HEK293T (cell line): ENCODE measurements at regions not wholly inside any gene's neighbourhood (a gene's known extent, or its start where the extent isn't known, plus 50 kb on each side); places are given as distances from the start of the nearest gene placed in this dataset.
"Not testable (repeated sequence)": the region's sequence is repeated elsewhere in the genome, so short reads cannot be mapped to it uniquely, and the experiment has no call there.

ENCODE experiments used
- ARNT ChIP-seq: fragments of 450-650 bp; IDR thresholded peaks from 2 replicates; pipeline ENCODE4 v1.6.1; 2017; ENCODE audit warnings: mild to moderate bottlenecking
- BHLHE40 ChIP-seq: fragments of 450-650 bp; IDR thresholded peaks from 2 replicates; pipeline ENCODE4 v1.6.1; 2016; ENCODE audit warnings: mild to moderate bottlenecking, moderate library complexity, borderline replicate concordance
- FOXA1 ChIP-seq: fragments of 450-650 bp; IDR thresholded peaks from 2 replicates; pipeline ENCODE4 v1.6.1; 2016; ENCODE audit warnings: mild to moderate bottlenecking
- FOXK2 ChIP-seq: fragments of 450-650 bp; IDR thresholded peaks from 2 replicates; pipeline ENCODE4 v1.6.1; 2016; ENCODE audit warnings: mild to moderate bottlenecking
- FOXM1 ChIP-seq: fragments of 450-650 bp; IDR thresholded peaks from 2 replicates; pipeline ENCODE4 v1.6.1; 2017; ENCODE audit warnings: mild to moderate bottlenecking, borderline replicate concordance
- SUZ12 ChIP-seq: fragments of 450-650 bp; IDR thresholded peaks from 2 replicates; pipeline ENCODE4 v1.6.1; 2016; ENCODE audit warnings: mild to moderate bottlenecking
- TARDBP ChIP-seq: fragments of 450-650 bp; IDR thresholded peaks from 2 replicates; pipeline ENCODE4 v1.6.1; 2016
- ZNF384 ChIP-seq: fragments of 450-650 bp; IDR thresholded peaks from 2 replicates; pipeline ENCODE4 v1.6.1; 2016
- TF ChIP-seq, protein P1 (sequence below): fragments of 450-650 bp; IDR thresholded peaks from 2 replicates; pipeline ENCODE4 v1.6.1; 2016

DNA sequence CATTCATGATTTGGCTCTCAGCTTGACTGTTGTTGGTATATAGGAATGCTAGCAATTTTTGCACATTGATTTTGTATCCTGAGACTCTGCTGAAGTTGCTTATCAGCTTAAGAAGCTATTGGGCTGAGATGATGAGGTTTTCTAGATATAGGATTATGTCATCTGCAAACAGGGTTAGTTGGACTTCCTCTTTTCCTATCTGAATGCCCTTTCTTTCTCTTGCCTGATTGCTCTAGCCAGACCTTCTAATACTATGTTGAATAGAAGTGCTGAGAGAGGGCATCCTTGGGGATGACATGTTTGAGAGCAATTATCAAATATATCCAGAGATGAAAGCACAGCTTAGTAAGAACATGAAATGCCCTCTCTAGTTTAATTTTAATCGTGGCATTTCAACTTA, 642.4 kb downstream of the NXPH1 start:
- TF ChIP-seq, protein P1, sequence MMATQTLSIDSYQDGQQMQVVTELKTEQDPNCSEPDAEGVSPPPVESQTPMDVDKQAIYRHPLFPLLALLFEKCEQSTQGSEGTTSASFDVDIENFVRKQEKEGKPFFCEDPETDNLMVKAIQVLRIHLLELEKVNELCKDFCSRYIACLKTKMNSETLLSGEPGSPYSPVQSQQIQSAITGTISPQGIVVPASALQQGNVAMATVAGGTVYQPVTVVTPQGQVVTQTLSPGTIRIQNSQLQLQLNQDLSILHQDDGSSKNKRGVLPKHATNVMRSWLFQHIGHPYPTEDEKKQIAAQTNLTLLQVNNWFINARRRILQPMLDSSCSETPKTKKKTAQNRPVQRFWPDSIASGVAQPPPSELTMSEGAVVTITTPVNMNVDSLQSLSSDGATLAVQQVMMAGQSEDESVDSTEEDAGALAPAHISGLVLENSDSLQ = not testable (repeated sequence)
- not testable (repeated sequence) for TF ChIP-seq TARDBP, BHLHE40, ARNT, ZNF384, SUZ12, FOXM1, FOXA1, FOXK2
